HepG2 (cell line): ENCODE measurements at regions not wholly inside any gene's neighbourhood (a gene's known extent, or its start where the extent isn't known, plus 50 kb on each side); places are given as distances from the start of the nearest gene placed in this dataset.

Experiments used
- POLR2A ChIP-seq, 2 experiments: IDR thresholded peaks; 2 replicates each; pipeline ENCODE4 v1.6.1; 2011; ENCODE audit warnings: low read depth in 2 of 2, low read length in 2 of 2, mild to moderate bottlenecking in 1 of 2, moderate library complexity in 1 of 2; ENCODE audit not compliant: insufficient read depth in 1 of 2
- POLR2AphosphoS5 ChIP-seq: IDR thresholded peaks from 2 replicates; pipeline ENCODE4 v1.6.1; 2012; ENCODE audit warnings: low read depth, low read length
- SIN3A ChIP-seq: IDR thresholded peaks from 2 replicates; pipeline ENCODE4 v1.6.1; 2011; ENCODE audit warnings: low read depth, mild to moderate bottlenecking, control low read depth, low read length, borderline replicate concordance
- SMC3 ChIP-seq: IDR thresholded peaks from 2 replicates; pipeline ENCODE4 v1.6.1; 2011; ENCODE audit warnings: low read length, improper control_type of control experiment
- ZNF605 ChIP-seq: sonication (generic); formaldehyde crosslinking; IDR thresholded peaks from 2 replicates; pipeline ENCODE4 v1.8.0; 2022; ENCODE audit warnings: mild to moderate bottlenecking, missing genetic modification reagents
- TF ChIP-seq, protein P1 (sequence below): sonication (generic); formaldehyde crosslinking; IDR thresholded peaks from 2 replicates; pipeline ENCODE4 v1.4.0; 2020; ENCODE audit warnings: missing genetic modification reagents

DNA sequence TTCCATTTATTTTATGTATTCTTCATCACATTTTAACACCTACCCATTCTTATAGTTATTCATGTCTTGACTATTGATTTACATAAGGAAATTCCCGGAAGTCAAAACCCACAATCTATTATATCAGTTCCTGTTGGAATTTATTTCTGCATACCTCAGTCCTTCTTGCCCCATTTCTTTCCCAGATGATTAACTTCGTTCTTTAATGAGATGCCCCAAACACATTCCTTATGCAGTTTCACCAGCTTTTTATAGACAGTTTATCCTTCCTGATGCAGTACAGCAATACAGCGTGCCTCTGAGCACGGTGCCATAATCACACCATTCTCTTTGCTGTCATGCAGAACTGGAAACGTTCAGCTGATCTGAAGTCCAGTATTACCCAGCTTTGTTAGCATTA lies 175.8 kb upstream of the NANOGP8 start:
- TF ChIP-seq, protein P1, sequence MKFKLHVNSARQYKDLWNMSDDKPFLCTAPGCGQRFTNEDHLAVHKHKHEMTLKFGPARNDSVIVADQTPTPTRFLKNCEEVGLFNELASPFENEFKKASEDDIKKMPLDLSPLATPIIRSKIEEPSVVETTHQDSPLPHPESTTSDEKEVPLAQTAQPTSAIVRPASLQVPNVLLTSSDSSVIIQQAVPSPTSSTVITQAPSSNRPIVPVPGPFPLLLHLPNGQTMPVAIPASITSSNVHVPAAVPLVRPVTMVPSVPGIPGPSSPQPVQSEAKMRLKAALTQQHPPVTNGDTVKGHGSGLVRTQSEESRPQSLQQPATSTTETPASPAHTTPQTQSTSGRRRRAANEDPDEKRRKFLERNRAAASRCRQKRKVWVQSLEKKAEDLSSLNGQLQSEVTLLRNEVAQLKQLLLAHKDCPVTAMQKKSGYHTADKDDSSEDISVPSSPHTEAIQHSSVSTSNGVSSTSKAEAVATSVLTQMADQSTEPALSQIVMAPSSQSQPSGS (CRISPR knock-in tag) = no peak
- TF ChIP-seq POLR2A (IDR thresholded peaks at IDR 0.05; ENCODE audit: insufficient read depth in 1 of 2, low read depth in 2 of 2, low read length in 2 of 2) (no peak), POLR2AphosphoS5 (no peak), SMC3 (no peak), ZNF605 (no peak), SIN3A (no peak)
